ENCODE measurements at regions not wholly inside any gene's neighbourhood (a gene's known extent, or its start where the extent isn't known, plus 50 kb on each side); places are given as distances from the start of the nearest gene placed in this dataset.

GRCh38 chr3:118000219-118000618 lies 1034.4 kb downstream of the IGSF11 start:
- no peaks in the 10 kb centered on the region for H3K36me3 ChIP-seq (ENCODE audit: insufficient read depth)
- DNase-seq (ENCODE audit: low spot score) (no peak), ATAC-seq (no peak)
- no peaks in the 10 kb centered on the region for H3K36me3 Mint-ChIP-seq (ENCODE audit: low read depth)
- peaks cover 10% of the 10 kb centered on the region for H3K27me3 ChIP-seq (ENCODE audit: insufficient read depth)
- H3K4me1 ChIP-seq (ENCODE audit: insufficient read depth): peaks cover 12% of the 10 kb centered on the region
- H3K4me3 Mint-ChIP-seq: no peak overlapping the region
- H3K9me3 Mint-ChIP-seq: no peaks in the 10 kb centered on the region
- peaks cover 11% of the 10 kb centered on the region for H3K4me1 Mint-ChIP-seq
- no peak overlapping the region for H3K27ac ChIP-seq (ENCODE audit: low read depth)
- H3K27me3 Mint-ChIP-seq (ENCODE audit: insufficient read depth, low read depth, poor library complexity): peaks cover 2% of the 10 kb centered on the region
- no peak overlapping the region for H3K4me2 ChIP-seq
- H3K9me2 ChIP-seq (ENCODE audit: insufficient read depth): no peaks in the 10 kb centered on the region
- TF ChIP-seq ZNF462 (CRISPR knock-in tag; IDR thresholded peaks at IDR 0.05) (no peak), EZH2 (IDR thresholded peaks at IDR 0.05; ENCODE audit: low read depth, unreplicated experiment) (no peak), REST (IDR thresholded peaks at IDR 0.05; ENCODE audit: unreplicated experiment) (no peak), POLR2AphosphoS5 (IDR thresholded peaks at IDR 0.05; ENCODE audit: low read depth) (no peak), NANOG (IDR thresholded peaks at IDR 0.05; ENCODE audit: borderline replicate concordance) (no peak), JUNB (IDR thresholded peaks at IDR 0.05; ENCODE audit: unreplicated experiment) (no peak), EZH2phosphoT487 (IDR thresholded peaks at IDR 0.05; ENCODE audit: unreplicated experiment) (no peak), CTCF (conservative IDR thresholded peaks at IDR 0.05; ENCODE audit: low read depth in 2 of 2) (no peak), STAT1 (IDR thresholded peaks at IDR 0.05; ENCODE audit: unreplicated experiment) (no peak), ZNF331 (CRISPR knock-in tag; IDR thresholded peaks at IDR 0.05; ENCODE audit: low read depth) (no peak), CREB1 (CRISPR knock-in tag; IDR thresholded peaks at IDR 0.05; ENCODE audit: low read depth) (no peak), ZNF114 (CRISPR knock-in tag; IDR thresholded peaks at IDR 0.05) (no peak)
- TF ChIP-seq, protein P1, sequence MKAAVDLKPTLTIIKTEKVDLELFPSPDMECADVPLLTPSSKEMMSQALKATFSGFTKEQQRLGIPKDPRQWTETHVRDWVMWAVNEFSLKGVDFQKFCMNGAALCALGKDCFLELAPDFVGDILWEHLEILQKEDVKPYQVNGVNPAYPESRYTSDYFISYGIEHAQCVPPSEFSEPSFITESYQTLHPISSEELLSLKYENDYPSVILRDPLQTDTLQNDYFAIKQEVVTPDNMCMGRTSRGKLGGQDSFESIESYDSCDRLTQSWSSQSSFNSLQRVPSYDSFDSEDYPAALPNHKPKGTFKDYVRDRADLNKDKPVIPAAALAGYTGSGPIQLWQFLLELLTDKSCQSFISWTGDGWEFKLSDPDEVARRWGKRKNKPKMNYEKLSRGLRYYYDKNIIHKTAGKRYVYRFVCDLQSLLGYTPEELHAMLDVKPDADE (IDR thresholded peaks at IDR 0.05): no peak
- no peak overlapping the region for H2AFZ ChIP-seq
- no peaks in the 10 kb centered on the region for H3K79me2 ChIP-seq (replicated peaks; ENCODE audit: insufficient read depth)
- no peaks in the 10 kb centered on the region for H4K20me1 ChIP-seq (replicated peaks; ENCODE audit: insufficient read depth)
- no peaks in the 10 kb centered on the region for H3F3A ChIP-seq (replicated peaks; ENCODE audit: low read depth)
- no peak overlapping the region for H3K27ac Mint-ChIP-seq
- no peak overlapping the region for H3K4me3 ChIP-seq

All from GM23338 (cell line).